ENCODE measurements at regions not wholly inside any gene's neighbourhood (a gene's known extent, or its start where the extent isn't known, plus 50 kb on each side); places are given as distances from the start of the nearest gene placed in this dataset.

- Histone ChIP-seq H3K9me2 (replicated peaks; ENCODE audit: insufficient read depth, low read length) (no peaks in the 10 kb centered on the region), H3K4me2 (ENCODE audit: low read depth, low read length) (no peak overlapping the region), H3K4me3 (ENCODE audit: low read length) (no peak overlapping the region), H4K20me1 (ENCODE audit: insufficient read depth, low read length) (no peaks in the 10 kb centered on the region), H3K9me3 (replicated peaks; ENCODE audit: insufficient read depth, low read length) (no peaks in the 10 kb centered on the region), H2AFZ (ENCODE audit: low read length) (no peak overlapping the region), H3K27me3 (replicated peaks; ENCODE audit: insufficient read depth, low read length) (no peaks in the 10 kb centered on the region), H3K79me2 (ENCODE audit: low read length) (no peaks in the 10 kb centered on the region), H3K27ac (ENCODE audit: low read length) (no peak overlapping the region), H3K9ac (ENCODE audit: low read length) (no peak overlapping the region), H3F3A (ENCODE audit: insufficient read depth, low read length) (no peaks in the 10 kb centered on the region), H3K36me3 (replicated peaks; ENCODE audit: insufficient read depth, low read length) (no peaks in the 10 kb centered on the region), H3K4me1 (ENCODE audit: low read length) (no peaks in the 10 kb centered on the region)
- no peak for DNase-seq
- TF ChIP-seq EZH2phosphoT487 (IDR thresholded peaks at IDR 0.05; ENCODE audit: low read length) (no peak), CTCF (IDR thresholded peaks at IDR 0.05; ENCODE audit: low read length) (no peak), EZH2 (optimal IDR thresholded peaks at IDR 0.05; ENCODE audit: low read depth, low read length) (no peak)
Measured at GRCh38 chr16:87230571-87230970, 86.6 kb downstream of the C16orf95 start.

GRCh38 chr16:87231295-87231694 is 85.9 kb downstream of the C16orf95 start:
- H3K79me2 ChIP-seq (ENCODE audit: low read length): no peaks in the 10 kb centered on the region
- no peaks in the 10 kb centered on the region for H3F3A ChIP-seq (ENCODE audit: insufficient read depth, low read length)
- H3K27ac ChIP-seq (ENCODE audit: low read length): no peak overlapping the region
- H3K9me3 ChIP-seq (replicated peaks; ENCODE audit: insufficient read depth, low read length): no peaks in the 10 kb centered on the region
- no peaks in the 10 kb centered on the region for H4K20me1 ChIP-seq (ENCODE audit: insufficient read depth, low read length)
- DNase-seq: no peak
- no peak overlapping the region for H2AFZ ChIP-seq (ENCODE audit: low read length)
- no peak overlapping the region for H3K9ac ChIP-seq (ENCODE audit: low read length)
- no peak overlapping the region for H3K4me3 ChIP-seq (ENCODE audit: low read length)
- no peaks in the 10 kb centered on the region for H3K9me2 ChIP-seq (replicated peaks; ENCODE audit: insufficient read depth, low read length)
- no peak for TF ChIP-seq EZH2phosphoT487 (IDR thresholded peaks at IDR 0.05; ENCODE audit: low read length)
- TF ChIP-seq EZH2 (optimal IDR thresholded peaks at IDR 0.05; ENCODE audit: low read depth, low read length): no peak
- no peak for TF ChIP-seq CTCF (IDR thresholded peaks at IDR 0.05; ENCODE audit: low read length)
- H3K27me3 ChIP-seq (replicated peaks; ENCODE audit: insufficient read depth, low read length): no peaks in the 10 kb centered on the region
- no peak overlapping the region for H3K4me2 ChIP-seq (ENCODE audit: low read depth, low read length)
- H3K36me3 ChIP-seq (replicated peaks; ENCODE audit: insufficient read depth, low read length): no peaks in the 10 kb centered on the region
- H3K4me1 ChIP-seq (ENCODE audit: low read length): no peaks in the 10 kb centered on the region

- no peaks in the 10 kb centered on the region for H3K4me1 ChIP-seq (ENCODE audit: low read length)
- H3K79me2 ChIP-seq (ENCODE audit: low read length): no peaks in the 10 kb centered on the region
- no peak overlapping the region for H2AFZ ChIP-seq (ENCODE audit: low read length)
- H3K4me3 ChIP-seq (ENCODE audit: low read length): no peak overlapping the region
- DNase-seq: no peak
- H3K9me2 ChIP-seq (replicated peaks; ENCODE audit: insufficient read depth, low read length): no peaks in the 10 kb centered on the region
- H3K27me3 ChIP-seq (replicated peaks; ENCODE audit: insufficient read depth, low read length): no peaks in the 10 kb centered on the region
- H3K9ac ChIP-seq (ENCODE audit: low read length): no peak overlapping the region
- H3K36me3 ChIP-seq (replicated peaks; ENCODE audit: insufficient read depth, low read length): no peaks in the 10 kb centered on the region
- no peaks in the 10 kb centered on the region for H3F3A ChIP-seq (ENCODE audit: insufficient read depth, low read length)
- H4K20me1 ChIP-seq (ENCODE audit: insufficient read depth, low read length): no peaks in the 10 kb centered on the region
- H3K4me2 ChIP-seq (ENCODE audit: low read depth, low read length): no peak overlapping the region
- H3K27ac ChIP-seq (ENCODE audit: low read length): no peak overlapping the region
- no peaks in the 10 kb centered on the region for H3K9me3 ChIP-seq (replicated peaks; ENCODE audit: insufficient read depth, low read length)
- no peak for TF ChIP-seq EZH2phosphoT487 (IDR thresholded peaks at IDR 0.05; ENCODE audit: low read length)
- no peak for TF ChIP-seq EZH2 (optimal IDR thresholded peaks at IDR 0.05; ENCODE audit: low read depth, low read length)
- no peak for TF ChIP-seq CTCF (IDR thresholded peaks at IDR 0.05; ENCODE audit: low read length)
Measured at GRCh38 chr16:87231911-87232310, 85.3 kb downstream of the C16orf95 start.
